ENCODE measurements at regions not wholly inside any gene's neighbourhood (a gene's known extent, or its start where the extent isn't known, plus 50 kb on each side); places are given as distances from the start of the nearest gene placed in this dataset.

- DNase-seq = no peak
Observed at GRCh38 chr16:5865236-5865635, 767.6 kb upstream of the EEF2KMT start.

- DNase-seq = no peak
Observed at GRCh38 chr16:5863071-5863606, 765.5 kb upstream of the EEF2KMT start.

GRCh38 chr16:5862103-5862840 lies 764.7 kb upstream of the EEF2KMT start:
- no peak for DNase-seq

- no peak for DNase-seq
Observed at GRCh38 chr16:5861241-5861640, 763.6 kb upstream of the EEF2KMT start.

GRCh38 chr16:5858180-5858579 lies 760.6 kb upstream of the EEF2KMT start:
- no peak for DNase-seq

GRCh38 chr16:5854027-5854426 lies 756.4 kb upstream of the EEF2KMT start:
- no peak for DNase-seq

- DNase-seq = no peak
Observed at GRCh38 chr16:5852151-5852550, 754.6 kb upstream of the EEF2KMT start.

GRCh38 chr16:5851393-5851982 lies 753.9 kb upstream of the EEF2KMT start:
- no peak for DNase-seq

GRCh38 chr16:5850632-5851392 lies 753.2 kb upstream of the EEF2KMT start:
- DNase-seq = no peak

GRCh38 chr16:5845046-5845445 lies 747.5 kb upstream of the EEF2KMT start:
- DNase-seq = no peak

- peak; percentile 90 for DNase-seq
Observed at GRCh38 chr16:5841974-5842373, 744.4 kb upstream of the EEF2KMT start.

- no peak for DNase-seq
Observed at GRCh38 chr16:5838725-5839124, 741.1 kb upstream of the EEF2KMT start.

GRCh38 chr16:5838071-5838470 lies 740.5 kb upstream of the EEF2KMT start:
- no peak for DNase-seq

GRCh38 chr16:5837007-5837670 lies 739.5 kb upstream of the EEF2KMT start:
- DNase-seq = no peak

GRCh38 chr16:5835876-5836275 lies 738.3 kb upstream of the EEF2KMT start:
- no peak for DNase-seq

GRCh38 chr16:5826332-5826731 lies 728.7 kb upstream of the EEF2KMT start:
- DNase-seq = no peak

GRCh38 chr16:5820472-5820871 lies 722.9 kb upstream of the EEF2KMT start:
- DNase-seq = no peak

GRCh38 chr16:5815570-5816237 lies 718.1 kb upstream of the EEF2KMT start:
- DNase-seq = no peak

- no peak for DNase-seq
Observed at GRCh38 chr16:5801396-5801795, 703.8 kb upstream of the EEF2KMT start.

GRCh38 chr16:5793556-5793955 lies 696.0 kb upstream of the EEF2KMT start:
- no peak for DNase-seq

- peak; percentile 45 for DNase-seq
Observed at GRCh38 chr16:5791011-5791657, 693.5 kb upstream of the EEF2KMT start.

GRCh38 chr16:5790512-5790911 lies 692.9 kb upstream of the EEF2KMT start:
- no peak for DNase-seq

Measured in DMS153 (cell line).